HG02763 (cell line): ENCODE measurements at regions not wholly inside any gene's neighbourhood (a gene's known extent, or its start where the extent isn't known, plus 50 kb on each side); places are given as distances from the start of the nearest gene placed in this dataset.

Experiments
- ATAC-seq: cut with Tn5 transposase; IDR thresholded peaks from one replicate; pipeline ENCODE4 v1.9.1; 2021; ENCODE audit warnings: mild to moderate bottlenecking, moderate library complexity; ENCODE audit not compliant: unreplicated experiment

DNA sequence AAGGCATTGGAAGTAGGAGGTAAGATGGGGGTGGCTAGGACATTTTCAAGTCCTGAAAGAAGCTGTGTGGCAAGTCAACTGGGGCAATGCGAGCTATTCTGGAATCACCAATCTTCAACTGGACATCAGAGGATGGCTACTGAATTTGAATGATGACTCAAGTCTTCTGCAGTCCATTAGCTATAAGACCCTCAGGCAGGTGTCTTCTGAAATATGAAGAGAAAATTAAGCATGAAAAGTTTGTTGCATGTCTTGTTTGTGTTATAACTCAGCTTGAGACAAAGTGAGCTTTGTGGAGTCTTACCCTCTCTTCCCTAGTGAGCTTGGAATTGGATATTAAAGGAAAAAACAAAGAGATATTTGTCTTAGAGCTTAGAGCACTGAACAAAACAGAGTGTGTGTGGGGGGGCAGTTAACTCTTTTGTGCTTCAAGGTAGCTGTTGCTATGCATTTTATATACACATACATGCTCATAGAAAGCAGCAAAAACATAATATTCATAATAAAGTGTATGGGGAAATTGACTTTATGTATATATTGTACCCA, 979.1 kb downstream of the MCTP2 start:
- ATAC-seq = no peak

DNA sequence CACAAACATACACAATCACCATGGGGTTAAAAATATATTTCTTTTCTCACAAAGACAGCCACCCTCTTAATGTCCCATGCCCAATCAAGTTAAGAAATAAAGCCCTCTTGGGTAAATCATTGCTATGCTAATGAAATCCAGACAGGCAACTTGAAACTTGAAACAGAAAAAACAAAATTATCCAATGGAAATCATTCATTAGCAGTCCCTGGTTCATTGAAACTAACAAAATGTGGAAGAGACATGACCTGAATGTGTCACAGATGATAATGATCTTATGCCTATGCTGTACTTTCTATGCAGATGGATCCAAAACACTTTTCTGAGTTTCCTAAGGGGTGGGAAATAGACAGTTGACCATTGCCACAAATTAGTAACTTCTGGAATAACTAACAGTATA, 983.7 kb downstream of the MCTP2 start:
- no peak for ATAC-seq

DNA sequence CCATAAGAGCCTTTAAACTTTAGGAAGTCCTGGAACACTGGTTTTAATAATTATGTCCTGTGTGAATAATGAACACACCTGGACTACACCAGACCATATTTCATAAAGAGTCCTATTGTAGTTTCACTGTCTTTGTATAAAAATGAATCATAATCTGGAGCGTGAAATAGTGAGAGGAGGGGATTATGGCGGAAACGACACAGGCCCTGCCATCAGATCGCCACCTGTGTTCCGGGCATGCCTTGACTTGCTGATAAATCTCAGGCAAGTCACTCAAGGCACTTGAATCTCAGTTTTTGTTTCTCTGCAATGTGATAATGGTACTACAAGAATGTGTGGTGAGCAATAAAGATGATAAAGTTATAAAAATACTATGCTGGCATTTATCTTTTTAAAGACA, 995.5 kb downstream of the MCTP2 start:
- ATAC-seq = no peak

DNA sequence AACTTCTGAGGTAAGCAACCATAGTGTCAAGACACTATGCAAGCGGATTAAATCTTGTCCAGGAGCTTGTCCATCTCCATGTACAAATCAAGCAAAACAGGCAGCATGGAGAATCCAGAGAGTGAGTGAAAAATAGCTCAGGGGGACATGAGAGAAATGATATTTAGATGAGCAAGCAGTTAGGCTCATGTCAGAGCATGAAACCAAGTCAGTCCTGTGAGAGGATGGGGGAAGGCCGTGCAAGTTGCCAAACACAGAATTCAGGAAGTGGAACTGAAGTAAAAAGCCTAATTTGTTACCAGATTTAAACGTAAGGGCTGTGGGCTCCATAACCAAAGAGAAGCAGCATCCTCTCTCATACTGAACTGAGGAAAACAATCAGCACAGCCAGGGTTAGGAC, 995.9 kb downstream of the MCTP2 start:
- no peak for ATAC-seq

DNA sequence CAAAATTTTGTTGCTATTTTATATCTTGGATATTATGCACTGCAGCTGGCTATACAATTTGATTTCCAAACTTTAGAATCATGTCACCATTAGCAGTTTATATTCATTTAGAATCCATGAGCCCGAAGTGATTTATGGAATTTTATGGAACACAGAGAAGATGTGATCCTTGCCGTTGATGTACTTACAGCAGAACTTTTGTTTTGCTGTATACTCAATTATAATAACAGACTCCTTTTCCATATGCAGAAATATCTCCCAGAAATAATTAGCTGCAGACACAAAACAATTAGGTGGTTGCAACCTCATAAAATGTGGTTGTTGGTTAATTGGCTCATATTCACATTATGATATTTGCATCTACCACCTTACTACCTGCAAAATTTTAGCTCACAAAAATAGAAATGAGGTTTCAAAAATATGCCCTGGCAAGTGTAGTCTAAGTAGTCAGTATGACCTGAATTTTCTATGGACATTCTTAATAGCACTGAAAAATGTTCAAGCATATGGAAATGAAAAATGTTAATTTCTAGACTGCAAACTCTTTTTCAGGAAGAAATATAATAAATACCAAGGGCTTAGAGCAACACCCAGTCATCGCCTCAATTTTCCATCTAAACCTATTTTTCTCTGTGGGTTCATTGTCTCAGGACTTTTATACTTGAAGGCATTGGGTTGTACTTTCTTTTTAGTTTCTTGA, 997.6 kb downstream of the MCTP2 start:
- no peak for ATAC-seq

DNA sequence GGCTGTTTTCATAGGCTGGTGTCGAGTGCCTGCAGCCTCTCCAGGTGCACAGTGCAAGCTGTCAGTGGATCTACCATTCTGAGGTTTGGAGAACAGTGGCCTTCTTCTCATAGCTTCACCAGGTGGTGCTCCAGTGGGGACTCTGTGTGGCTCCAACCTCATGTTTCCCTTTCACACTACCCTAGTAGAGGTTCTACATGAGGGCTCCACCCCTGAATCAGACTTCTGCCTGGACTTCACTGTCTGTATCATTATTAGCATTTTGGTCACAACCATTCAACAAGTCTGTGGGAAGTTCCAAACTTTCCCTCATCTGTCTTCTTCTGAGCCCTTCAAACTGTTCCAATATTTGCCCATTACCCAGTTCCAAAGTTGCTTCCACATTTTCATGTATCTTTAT, 1003.7 kb downstream of the MCTP2 start:
- ATAC-seq = no peak

DNA sequence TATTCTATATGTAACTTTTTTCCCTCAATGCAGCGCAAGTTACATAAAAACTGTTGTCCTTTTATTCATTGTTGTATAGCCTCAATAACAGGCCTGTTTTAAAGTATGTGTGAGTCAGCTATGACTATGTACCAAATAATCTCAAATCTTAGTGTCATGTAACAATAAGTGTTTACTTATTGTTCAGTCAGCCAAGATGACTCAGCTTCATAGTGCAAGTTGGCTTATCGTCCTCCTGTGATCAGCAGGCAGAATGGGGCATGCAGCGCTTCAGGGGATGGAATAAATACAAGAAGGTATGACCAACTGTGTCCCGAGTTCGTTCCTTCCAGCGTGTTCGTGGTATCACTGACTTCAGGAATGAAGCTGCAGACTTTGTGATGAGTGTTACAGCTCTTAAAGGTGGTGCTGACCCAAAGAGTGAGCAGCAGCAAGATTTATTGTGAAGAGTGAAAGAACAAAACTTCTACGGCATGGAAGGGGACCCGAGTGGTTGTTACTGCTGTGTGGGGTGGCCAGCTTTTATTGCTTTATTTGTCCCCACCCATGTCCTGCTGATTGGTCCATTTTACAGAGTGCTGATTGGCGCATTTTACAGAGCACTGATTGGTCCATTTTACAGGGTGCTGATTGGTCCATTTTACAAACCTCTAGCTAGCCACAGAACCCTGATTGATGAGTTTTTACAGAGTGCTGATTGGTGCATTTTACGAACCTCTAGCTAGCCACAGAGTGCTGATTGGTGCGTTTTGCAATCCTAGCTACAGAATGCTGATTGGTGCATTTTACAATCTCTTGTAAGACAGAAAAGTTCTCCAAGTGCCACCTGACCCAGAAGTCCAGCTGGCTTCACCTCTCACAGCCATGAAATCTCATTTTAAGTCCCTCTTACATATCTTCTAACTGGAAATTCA, 1016.0 kb downstream of the MCTP2 start:
- ATAC-seq = no peak

DNA sequence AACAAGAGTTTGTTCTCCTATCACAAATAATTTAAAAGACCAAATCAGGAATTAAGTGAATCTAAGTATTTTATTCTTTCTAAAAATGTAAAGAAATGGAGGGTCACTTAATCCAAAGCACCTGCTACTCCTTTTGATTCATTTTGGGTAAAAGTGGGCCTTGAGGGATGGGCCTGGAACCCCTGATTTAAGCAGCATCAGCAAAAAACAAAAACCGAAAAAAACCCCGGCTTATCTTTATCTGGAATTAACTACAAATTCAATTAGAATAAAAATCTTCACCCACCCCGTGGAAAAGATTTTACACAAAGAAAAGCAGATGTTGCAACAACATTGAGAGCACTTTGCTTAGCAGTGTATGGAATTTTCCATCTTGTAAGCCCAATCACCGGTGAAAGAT, 1018.2 kb downstream of the MCTP2 start:
- ATAC-seq = no peak

DNA sequence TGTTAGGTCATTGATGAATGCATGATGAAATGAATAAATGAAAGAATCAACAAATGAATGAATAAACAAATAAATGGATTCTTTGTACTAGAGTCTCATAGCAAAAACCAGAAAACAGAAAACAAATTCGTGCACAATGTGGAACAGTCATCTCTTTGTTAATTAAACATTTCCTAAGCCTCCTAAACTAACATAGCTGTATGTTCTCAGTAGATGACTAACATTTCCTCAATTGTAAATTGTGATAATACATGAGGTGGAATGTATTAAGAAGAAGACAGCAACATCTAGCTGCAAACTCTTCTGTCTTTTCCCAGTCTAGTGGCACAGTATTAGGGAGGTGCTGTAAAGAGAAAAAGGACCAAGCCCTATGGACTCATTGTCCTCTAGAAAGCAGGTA, 1021.0 kb downstream of the MCTP2 start:
- ATAC-seq = no peak

DNA sequence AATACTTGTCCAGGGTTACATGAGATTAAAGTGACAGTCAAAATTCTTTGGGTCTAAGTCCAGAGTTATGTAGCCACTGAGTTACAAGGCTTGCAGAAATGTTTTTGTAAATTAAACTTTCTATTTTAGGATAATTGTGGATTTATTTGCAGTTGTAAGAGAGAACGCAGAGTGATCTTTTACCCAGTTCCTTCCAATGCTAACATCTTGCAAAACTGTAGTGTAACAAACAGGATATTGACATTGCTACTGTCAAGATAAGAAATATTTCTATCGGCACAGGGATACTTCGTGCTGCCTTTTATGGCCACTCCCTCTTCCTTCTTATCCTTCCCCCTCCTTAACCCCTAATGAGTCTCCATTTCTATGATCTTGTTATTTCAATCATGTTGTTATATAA, 1022.9 kb downstream of the MCTP2 start:
- no peak for ATAC-seq

DNA sequence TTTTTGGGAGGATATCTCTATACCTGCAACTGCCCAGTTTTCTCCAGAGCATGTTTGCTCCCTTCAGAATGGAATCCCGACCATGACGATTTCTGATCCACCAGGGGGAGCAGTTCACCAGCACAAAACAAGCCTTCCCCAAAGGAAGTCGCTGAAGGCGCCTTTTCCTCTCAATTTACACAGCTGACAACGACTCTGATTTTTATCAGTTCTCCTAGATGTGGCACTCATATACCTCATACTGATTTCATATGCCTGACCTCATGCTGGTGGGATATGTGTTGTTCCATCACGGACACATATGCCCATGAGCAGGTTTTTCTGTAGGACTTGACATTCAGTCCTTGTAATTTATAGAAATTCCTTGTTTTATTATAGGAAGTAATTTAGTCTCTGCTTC, 1028.2 kb downstream of the MCTP2 start:
- ATAC-seq = no peak

DNA sequence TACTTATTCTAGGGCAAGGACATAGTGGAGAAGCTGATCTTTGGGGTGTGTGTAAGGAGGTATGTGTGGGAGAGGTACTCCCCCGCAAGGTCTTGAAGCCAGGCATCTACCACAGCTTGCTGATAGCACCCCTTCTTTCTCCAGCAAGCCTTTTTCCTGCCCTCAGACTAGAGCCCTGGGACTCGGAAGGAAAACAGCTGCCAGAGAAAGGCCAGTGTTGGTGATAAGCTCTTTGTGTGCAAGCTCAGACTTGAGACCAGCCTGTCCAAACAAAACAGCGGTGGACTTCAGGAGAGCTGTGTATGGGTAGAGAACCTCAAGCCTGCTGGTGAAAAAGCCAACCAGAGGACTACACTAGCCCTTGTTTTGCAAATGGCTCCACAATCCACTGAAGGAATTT, 1028.6 kb downstream of the MCTP2 start:
- no peak for ATAC-seq

DNA sequence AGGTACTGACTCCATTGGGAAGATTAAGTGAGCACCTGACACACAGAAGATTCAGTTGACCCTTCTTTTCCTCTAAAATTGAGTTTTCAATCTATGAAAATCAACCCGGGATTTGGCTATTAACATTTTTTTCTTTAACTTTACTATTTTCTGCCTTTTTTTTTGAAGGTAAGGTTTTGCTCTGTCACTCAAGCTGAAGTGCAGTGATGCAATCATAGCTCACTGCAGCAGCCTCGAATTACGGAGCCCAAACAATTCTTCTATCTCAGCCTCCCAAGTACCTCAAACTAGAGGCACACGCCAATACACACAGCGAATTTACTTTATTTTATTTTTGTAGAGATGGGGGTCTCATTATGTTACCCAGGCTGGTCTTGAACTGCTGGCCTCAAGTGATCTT, 1029.5 kb downstream of the MCTP2 start:
- ATAC-seq = no peak

DNA sequence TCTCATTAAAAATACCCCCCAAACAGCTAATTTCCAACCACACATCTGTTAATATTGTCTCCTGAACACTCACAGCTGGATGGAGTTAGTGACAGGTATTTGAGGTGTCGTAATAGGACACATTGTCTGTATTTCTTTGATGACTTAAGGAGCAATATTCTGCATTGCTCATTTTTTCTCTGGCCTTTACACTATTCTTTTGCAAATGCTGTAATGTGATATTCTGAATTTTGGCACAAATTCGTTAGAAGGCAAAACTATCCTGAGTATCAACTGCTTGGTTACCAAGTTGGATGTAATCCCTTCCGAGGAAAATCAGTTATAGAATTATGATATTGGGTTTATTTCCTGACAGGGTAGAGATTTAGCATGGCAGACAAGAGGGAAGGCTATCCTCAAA, 1030.2 kb downstream of the MCTP2 start:
- ATAC-seq = no peak

DNA sequence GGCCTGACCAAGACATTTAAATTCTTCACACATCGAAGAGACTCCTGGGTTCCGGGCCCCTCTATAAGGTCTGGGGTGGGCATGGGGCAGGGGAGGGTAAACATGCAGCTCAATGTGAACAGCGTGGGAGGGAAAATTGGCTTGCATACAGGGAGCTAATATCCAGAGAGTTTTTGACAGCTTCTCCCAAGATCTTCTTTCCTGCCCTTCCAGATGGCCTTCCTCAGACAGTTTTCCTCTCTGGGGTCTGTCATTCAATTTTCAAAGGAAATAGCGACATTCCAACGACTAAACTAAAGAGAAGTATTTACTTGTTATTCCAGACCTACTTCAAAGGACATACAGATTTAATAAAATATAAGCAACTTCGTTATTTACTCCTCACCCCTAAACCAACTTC, 1030.6 kb downstream of the MCTP2 start:
- ATAC-seq = no peak

DNA sequence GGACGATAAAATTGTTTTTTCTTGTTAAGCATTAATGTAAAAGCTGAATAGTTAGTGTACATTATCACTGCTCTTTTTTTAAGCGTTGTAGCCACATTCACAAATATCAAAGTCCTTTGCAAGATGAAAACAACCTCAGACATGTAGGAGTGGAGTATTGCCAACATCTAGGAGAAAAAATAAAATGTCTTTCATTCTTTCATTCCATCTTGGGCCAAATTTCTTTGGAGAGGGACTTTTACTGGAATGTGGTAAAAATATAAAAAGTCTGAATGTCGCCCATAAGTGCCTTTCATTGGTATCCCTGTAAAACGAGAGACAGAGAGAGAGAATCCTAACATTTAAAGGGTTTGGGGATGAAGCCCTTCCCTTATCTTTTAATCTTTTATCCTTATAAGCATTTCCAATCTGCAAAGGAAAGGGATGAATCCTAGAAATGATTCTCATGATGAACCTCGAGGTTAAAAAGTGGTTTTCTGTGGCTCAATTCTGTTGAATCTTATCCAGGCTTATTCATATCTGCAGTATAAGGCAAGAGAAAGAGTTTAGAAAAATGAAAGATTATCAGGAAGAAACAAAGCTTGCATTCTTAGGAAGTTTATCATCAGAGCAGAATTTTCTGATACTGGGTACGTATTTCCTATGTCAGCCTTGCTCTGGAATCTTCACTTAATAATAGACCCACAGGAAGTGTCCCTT, 1031.7 kb downstream of the MCTP2 start:
- no peak for ATAC-seq

DNA sequence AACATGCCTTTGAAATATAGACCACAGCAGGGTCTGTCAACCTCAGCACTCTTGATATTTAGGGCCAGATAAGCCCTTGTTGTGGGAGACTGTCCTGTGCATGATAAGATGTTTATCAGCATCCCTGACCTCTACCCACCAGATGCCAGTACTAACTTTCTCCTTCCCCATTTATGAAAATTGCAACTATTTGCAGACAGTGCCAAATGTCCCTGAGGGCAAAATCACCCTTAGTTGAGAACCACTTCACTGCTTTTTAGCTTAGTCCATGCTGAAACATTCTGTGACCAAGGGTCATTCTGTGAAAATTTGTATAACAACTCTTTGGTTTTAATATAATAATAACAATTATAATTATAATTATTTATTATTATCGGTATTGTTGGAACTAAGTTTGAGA, 1032.4 kb downstream of the MCTP2 start:
- ATAC-seq = no peak

DNA sequence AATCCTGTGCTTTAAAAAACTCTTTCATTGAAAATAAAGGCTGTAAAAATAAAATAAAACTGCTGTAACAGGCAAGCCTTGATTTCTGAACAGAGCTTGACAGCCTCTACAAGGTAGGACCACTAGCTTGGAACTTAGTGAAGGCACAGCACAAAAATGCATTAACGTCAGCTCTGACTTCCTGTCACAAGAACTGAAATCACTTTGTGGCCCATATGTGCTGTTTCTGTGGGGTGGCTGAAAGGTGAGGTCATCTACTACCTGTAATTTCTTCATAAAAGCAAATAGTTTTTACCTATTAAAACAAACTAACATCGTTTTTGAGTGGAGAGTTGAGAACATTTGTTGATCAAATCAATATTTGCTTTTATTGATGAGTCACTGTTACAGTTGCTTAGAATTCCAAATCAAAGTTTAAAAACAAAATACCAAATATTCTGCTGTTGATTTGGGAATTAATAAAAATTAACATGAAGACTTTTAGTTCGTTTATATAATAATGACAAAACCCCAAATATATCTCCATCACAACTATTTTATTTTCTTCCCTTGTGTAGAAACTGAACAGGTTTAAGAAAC, 1034.1 kb downstream of the MCTP2 start:
- ATAC-seq = no peak

DNA sequence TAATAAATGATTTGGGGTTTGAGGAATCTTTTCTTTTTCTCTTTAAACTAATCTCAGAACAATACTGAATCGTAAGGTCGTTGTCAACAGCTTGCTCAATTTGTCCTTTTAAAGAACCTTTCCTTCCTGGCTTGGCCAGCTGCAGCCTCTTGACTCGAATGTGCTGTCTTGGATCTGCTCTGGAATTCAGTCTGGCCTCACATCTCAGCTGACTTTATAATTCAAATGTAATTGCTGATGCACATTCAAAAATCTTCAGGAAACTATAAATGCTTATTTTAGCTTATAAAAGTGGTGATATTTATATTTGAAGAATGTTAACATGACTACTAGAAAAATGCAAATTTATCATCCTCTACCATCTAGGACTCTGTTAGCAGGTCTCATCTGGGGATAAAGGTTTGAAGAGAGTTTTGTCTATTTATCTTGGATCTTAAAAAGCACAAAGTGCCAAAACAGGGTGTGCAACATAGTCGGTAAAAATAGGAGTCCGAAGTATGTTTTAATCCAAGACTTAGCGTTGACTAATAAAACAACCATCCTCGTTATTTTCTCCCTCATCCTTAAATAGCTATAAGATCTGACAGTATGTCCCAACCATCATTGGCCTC, 1035.2 kb downstream of the MCTP2 start:
- no peak for ATAC-seq

DNA sequence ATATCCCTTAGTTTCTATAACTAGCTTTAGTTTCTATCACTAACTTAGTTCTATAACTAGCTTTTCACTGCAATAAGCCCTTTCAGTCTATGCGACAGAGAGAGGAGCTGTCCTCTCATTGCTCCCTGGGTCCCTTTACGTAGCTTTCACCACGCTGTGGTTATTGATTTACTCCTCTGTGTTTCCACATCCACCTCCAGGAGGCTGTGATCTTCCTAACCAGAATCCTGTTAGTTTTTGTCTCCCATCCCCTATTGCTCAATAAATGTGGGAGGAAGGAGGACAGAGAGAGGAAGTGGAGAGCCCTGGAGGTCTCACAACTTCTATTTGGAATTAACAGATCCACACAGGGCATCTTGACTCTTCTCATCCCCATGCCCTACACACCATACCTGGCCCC, 1036.1 kb downstream of the MCTP2 start:
- ATAC-seq = no peak
